Astrocyte (in vitro differentiated cells and primary cell): ENCODE measurements at regions not wholly inside any gene's neighbourhood (a gene's known extent, or its start where the extent isn't known, plus 50 kb on each side); places are given as distances from the start of the nearest gene placed in this dataset.

Source experiments
- DNase-seq: peaks from one replicate; pipeline ENCODE4 v3.0.0-alpha.2; 2010; ENCODE audit warnings: low read depth
- FAIRE-seq: peaks from 2 replicates; lab custom pipeline; 2011; peaks lifted over from hg19 to GRCh38; lab: Jason Lieb, UNC
- H2AFZ ChIP-seq: 2 replicates; pipeline ENCODE4 v1.6.0; 2012; ENCODE audit warnings: low read depth, low read length, inconsistent platforms
- H3K27ac ChIP-seq: 2 replicates; pipeline ENCODE4 v1.5.1; 2011; ENCODE audit warnings: low read depth, low read length, inconsistent platforms
- H3K27me3 ChIP-seq: 2 replicates; pipeline ENCODE4 v1.6.0; 2011; ENCODE audit warnings: low read length, inconsistent platforms; ENCODE audit not compliant: insufficient read depth
- H3K36me3 ChIP-seq: 2 replicates; pipeline ENCODE4 v1.5.1; 2011; ENCODE audit warnings: low read length, inconsistent platforms; ENCODE audit not compliant: insufficient read depth
- H3K4me1 ChIP-seq: 2 replicates; pipeline ENCODE4 v1.5.1; 2011; ENCODE audit warnings: low read length, inconsistent platforms; ENCODE audit not compliant: insufficient read depth
- H3K4me2 ChIP-seq: 2 replicates; pipeline ENCODE4 v1.6.0; 2012; ENCODE audit warnings: low read length, inconsistent platforms
- H3K4me3 ChIP-seq: 2 replicates; pipeline ENCODE4 v1.5.1; 2011; ENCODE audit warnings: low read depth, mild to moderate bottlenecking, low read length, inconsistent platforms; ENCODE audit not compliant: insufficient read depth
- H3K79me2 ChIP-seq: 2 replicates; pipeline ENCODE4 v1.6.0; 2012; ENCODE audit warnings: mild to moderate bottlenecking, low read length, inconsistent platforms; ENCODE audit not compliant: insufficient read depth
- H3K9ac ChIP-seq: 2 replicates; pipeline ENCODE4 v1.6.0; 2012; ENCODE audit warnings: mild to moderate bottlenecking, low read length, inconsistent platforms
- H3K9me3 ChIP-seq: 2 replicates; pipeline ENCODE4 v1.5.1; 2012; ENCODE audit warnings: low read depth, mild to moderate bottlenecking, low read length, inconsistent platforms; ENCODE audit not compliant: insufficient read depth
- H4K20me1 ChIP-seq: 2 replicates; pipeline ENCODE4 v1.6.0; 2012; ENCODE audit warnings: low read length, inconsistent platforms; ENCODE audit not compliant: insufficient read depth
- H3K27ac Mint-ChIP-seq: one replicate; pipeline ENCODE4 v1.8.0; 2021; ENCODE audit warnings: mild to moderate bottlenecking, mixed read lengths; ENCODE audit not compliant: unreplicated experiment
- H3K27me3 Mint-ChIP-seq: one replicate; pipeline ENCODE4 v1.8.0; 2021; ENCODE audit warnings: low read depth, mixed read lengths; ENCODE audit not compliant: unreplicated experiment
- H3K36me3 Mint-ChIP-seq: one replicate; pipeline ENCODE4 v1.8.0; 2021; ENCODE audit warnings: low read depth, mixed read lengths; ENCODE audit not compliant: unreplicated experiment
- H3K4me1 Mint-ChIP-seq: one replicate; pipeline ENCODE4 v1.8.0; 2021; ENCODE audit warnings: low read depth, mixed read lengths; ENCODE audit not compliant: unreplicated experiment
- H3K4me3 Mint-ChIP-seq: one replicate; pipeline ENCODE4 v1.8.0; 2021; ENCODE audit warnings: mild to moderate bottlenecking, moderate library complexity, mixed read lengths; ENCODE audit not compliant: unreplicated experiment
- H3K9me3 Mint-ChIP-seq: one replicate; pipeline ENCODE4 v1.8.0; 2021; ENCODE audit warnings: mild to moderate bottlenecking, mixed read lengths; ENCODE audit not compliant: unreplicated experiment
- CTCF ChIP-seq: IDR thresholded peaks from 2 replicates; pipeline ENCODE4 v1.5.1; 2011; ENCODE audit warnings: low read depth, mild to moderate bottlenecking, inconsistent platforms, low read length, moderate library complexity; ENCODE audit not compliant: insufficient read depth
- EZH2 ChIP-seq: IDR thresholded peaks from 2 replicates; pipeline ENCODE4 v1.6.1; 2012; ENCODE audit warnings: mild to moderate bottlenecking, low read length, inconsistent platforms; ENCODE audit not compliant: insufficient read depth

- no peaks in the 10 kb centered on the region for H4K20me1 ChIP-seq
- TF ChIP-seq EZH2 (no peak), CTCF (no peak)
- no peak overlapping the region for H3K4me3 ChIP-seq
- Mint-ChIP-seq H3K27ac (no peak overlapping the region), H3K4me3 (no peak overlapping the region), H3K4me1 (peaks cover 14% of the 10 kb centered on the region), H3K9me3 (no peaks in the 10 kb centered on the region), H3K27me3 (peaks cover 6% of the 10 kb centered on the region), H3K36me3 (no peaks in the 10 kb centered on the region)
- no peak overlapping the region for H3K27ac ChIP-seq
- no peaks in the 10 kb centered on the region for H3K27me3 ChIP-seq
- no peaks in the 10 kb centered on the region for H3K36me3 ChIP-seq
- no peaks in the 10 kb centered on the region for H3K9me3 ChIP-seq
- H3K4me1 ChIP-seq: peaks cover 22% of the 10 kb centered on the region
- FAIRE-seq (no peak), DNase-seq (no peak)
- H3K4me2 ChIP-seq: no peak overlapping the region
- no peaks in the 10 kb centered on the region for H3K79me2 ChIP-seq
- H2AFZ ChIP-seq: no peak overlapping the region
- no peak overlapping the region for H3K9ac ChIP-seq
Observed at GRCh38 chr18:22567794-22568193, 150.1 kb upstream of the CTAGE1 start.

- H2AFZ ChIP-seq: no peak overlapping the region
- Mint-ChIP-seq H3K36me3 (no peaks in the 10 kb centered on the region), H3K4me1 (no peaks in the 10 kb centered on the region), H3K27ac (no peak overlapping the region), H3K9me3 (no peaks in the 10 kb centered on the region), H3K27me3 (peaks cover 6% of the 10 kb centered on the region), H3K4me3 (no peak overlapping the region)
- DNase-seq: no peak
- TF ChIP-seq EZH2 (no peak), CTCF (no peak)
- no peaks in the 10 kb centered on the region for H3K9me3 ChIP-seq
- H3K27ac ChIP-seq: no peak overlapping the region
- H3K9ac ChIP-seq: no peak overlapping the region
- no peak for FAIRE-seq
- H3K4me3 ChIP-seq: no peak overlapping the region
- no peaks in the 10 kb centered on the region for H3K79me2 ChIP-seq
- no peaks in the 10 kb centered on the region for H3K36me3 ChIP-seq
- H3K27me3 ChIP-seq: no peaks in the 10 kb centered on the region
- no peaks in the 10 kb centered on the region for H3K4me1 ChIP-seq
- H3K4me2 ChIP-seq: no peak overlapping the region
- H4K20me1 ChIP-seq: no peaks in the 10 kb centered on the region
Observed at GRCh38 chr18:22570492-22570891, 152.8 kb upstream of the CTAGE1 start.

GRCh38 chr18:22572341-22572740, 154.6 kb upstream of the CTAGE1 start:
- TF ChIP-seq EZH2 (no peak), CTCF (no peak)
- Histone ChIP-seq H4K20me1 (no peaks in the 10 kb centered on the region), H3K9me3 (no peaks in the 10 kb centered on the region), H3K27ac (no peak overlapping the region), H3K9ac (no peak overlapping the region), H3K4me1 (no peaks in the 10 kb centered on the region), H2AFZ (no peak overlapping the region), H3K4me2 (no peak overlapping the region), H3K4me3 (no peak overlapping the region), H3K36me3 (no peaks in the 10 kb centered on the region), H3K27me3 (no peaks in the 10 kb centered on the region), H3K79me2 (no peaks in the 10 kb centered on the region)
- no peak overlapping the region for H3K27ac Mint-ChIP-seq
- peaks cover 6% of the 10 kb centered on the region for H3K27me3 Mint-ChIP-seq
- H3K4me1 Mint-ChIP-seq: no peaks in the 10 kb centered on the region
- no peak for DNase-seq
- FAIRE-seq: no peak
- no peaks in the 10 kb centered on the region for H3K9me3 Mint-ChIP-seq
- H3K4me3 Mint-ChIP-seq: no peak overlapping the region
- H3K36me3 Mint-ChIP-seq: no peaks in the 10 kb centered on the region
